HEK293 (cell line): ENCODE measurements at regions not wholly inside any gene's neighbourhood (a gene's known extent, or its start where the extent isn't known, plus 50 kb on each side); places are given as distances from the start of the nearest gene placed in this dataset.

ENCODE experiments used
- CTCF ChIA-PET: fragments of 350-600 bp; formaldehyde crosslinking; extraction: SDS; loops from one replicate; lab custom pipeline; 2021; ENCODE audit warnings: antibody characterized with exemption; lab: Yijun Ruan, JAX
- POLR2A ChIA-PET: fragments of 300-600 bp; formaldehyde crosslinking; extraction: SDS; loops from one replicate; lab custom pipeline; 2020; ENCODE audit warnings: antibody characterized with exemption, inconsistent platforms; lab: Yijun Ruan, JAX
- H3K27ac ChIP-seq: fragments of 200-500 bp; sonication (Bioruptor generic); 2 replicates; pipeline ENCODE4 v1.5.1; 2014; ENCODE audit warnings: low read depth, low read length, control low read depth, inconsistent platforms; ENCODE audit errors: extremely low read depth
- H3K36me3 ChIP-seq, 2 experiments: fragments of 200-500 bp in 1 of 2; sonication (Bioruptor generic) in 1 of 2; 1 replicate in 1 of 2; 2 replicates in 1 of 2; pipeline ENCODE4 v1.5.1; 2014 to 2017; ENCODE audit warnings: inconsistent platforms in 2 of 2, low read length in 2 of 2; ENCODE audit not compliant: control insufficient read depth in 2 of 2, insufficient read depth in 1 of 2
- H3K4me1 ChIP-seq: fragments of 200-500 bp; sonication (Bioruptor generic); 2 replicates; pipeline ENCODE4 v1.5.1; 2014; ENCODE audit warnings: mild to moderate bottlenecking, low read length, inconsistent platforms; ENCODE audit not compliant: control insufficient read depth, insufficient read depth
- H3K4me3 ChIP-seq: 2 replicates; pipeline ENCODE4 v1.5.1; 2011; ENCODE audit warnings: low read depth, mild to moderate bottlenecking, control low read depth, low read length, moderate library complexity
- H3K9me3 ChIP-seq: fragments of 200-500 bp; sonication (Bioruptor generic); 2 replicates; pipeline ENCODE4 v1.5.1; 2014; ENCODE audit warnings: low read depth, low read length, inconsistent platforms; ENCODE audit not compliant: control insufficient read depth, insufficient read depth
- CTCF ChIP-seq: fragments of 450-650 bp; formaldehyde crosslinking; IDR thresholded peaks from 2 replicates; pipeline ENCODE4 v1.5.1; 2016; ENCODE audit warnings: missing biosample characterization, missing genetic modification characterization
- IKZF3 ChIP-seq: fragments of 450-650 bp; IDR thresholded peaks from 2 replicates; pipeline ENCODE4 v1.5.0; 2018; ENCODE audit warnings: missing biosample characterization, mild to moderate bottlenecking, missing genetic modification characterization, moderate library complexity
- SCRT1 ChIP-seq: fragments of 450-650 bp; formaldehyde crosslinking; IDR thresholded peaks from 2 replicates; pipeline ENCODE4 v1.5.1; 2016; ENCODE audit warnings: missing biosample characterization, missing genetic modification characterization, borderline replicate concordance
- TCF7L2 ChIP-seq: IDR thresholded peaks from 2 replicates; pipeline ENCODE4 v1.6.1; 2011; ENCODE audit warnings: low read depth, mild to moderate bottlenecking, inconsistent platforms, low read length, moderate library complexity, borderline replicate concordance
- ZBTB44 ChIP-seq: fragments of 450-650 bp; IDR thresholded peaks from 2 replicates; pipeline ENCODE4 v1.5.1; 2018; ENCODE audit warnings: missing biosample characterization, mild to moderate bottlenecking, missing genetic modification characterization
- ZBTB49 ChIP-seq: fragments of 450-650 bp; formaldehyde crosslinking; IDR thresholded peaks from 2 replicates; pipeline ENCODE4 v1.5.1; 2016; ENCODE audit warnings: missing biosample characterization, missing genetic modification characterization, low read depth
- ZNF112 ChIP-seq: fragments of 450-650 bp; formaldehyde crosslinking; IDR thresholded peaks from 2 replicates; pipeline ENCODE4 v1.5.0; 2017; ENCODE audit warnings: missing biosample characterization, missing genetic modification characterization
- ZNF174 ChIP-seq: fragments of 450-650 bp; formaldehyde crosslinking; IDR thresholded peaks from 2 replicates; pipeline ENCODE4 v1.5.0; 2017; ENCODE audit warnings: missing biosample characterization, mild to moderate bottlenecking, missing genetic modification characterization
- ZNF211 ChIP-seq: fragments of 450-650 bp; formaldehyde crosslinking; IDR thresholded peaks from 2 replicates; pipeline ENCODE4 v1.5.1; 2016; ENCODE audit warnings: low read depth, missing biosample characterization, missing genetic modification characterization
- ZNF24 ChIP-seq: fragments of 450-650 bp; formaldehyde crosslinking; IDR thresholded peaks from 2 replicates; pipeline ENCODE4 v1.5.1; 2016; ENCODE audit warnings: missing biosample characterization, missing genetic modification characterization
- ZNF350 ChIP-seq: fragments of 450-650 bp; formaldehyde crosslinking; IDR thresholded peaks from 2 replicates; pipeline ENCODE4 v1.5.0; 2017; ENCODE audit warnings: missing biosample characterization, mild to moderate bottlenecking, missing genetic modification characterization
- ZNF48 ChIP-seq: fragments of 450-650 bp; formaldehyde crosslinking; IDR thresholded peaks from 2 replicates; pipeline ENCODE4 v1.5.1; 2016; ENCODE audit warnings: missing biosample characterization, missing genetic modification characterization
- ZNF518A ChIP-seq: fragments of 450-650 bp; formaldehyde crosslinking; conservative IDR thresholded peaks from 2 replicates; pipeline ENCODE4 v1.5.1; 2016; ENCODE audit warnings: low read depth, missing biosample characterization, missing genetic modification characterization
- ZNF548 ChIP-seq: fragments of 450-650 bp; formaldehyde crosslinking; IDR thresholded peaks from 2 replicates; pipeline ENCODE4 v1.5.1; 2016; ENCODE audit warnings: missing biosample characterization, missing genetic modification characterization
- ZNF704 ChIP-seq: fragments of 450-650 bp; formaldehyde crosslinking; IDR thresholded peaks from 2 replicates; pipeline ENCODE4 v1.5.1; 2016; ENCODE audit warnings: missing biosample characterization, missing genetic modification characterization
- ZNF768 ChIP-seq: fragments of 450-650 bp; formaldehyde crosslinking; IDR thresholded peaks from 2 replicates; pipeline ENCODE4 v1.5.1; 2018; ENCODE audit warnings: missing biosample characterization, mild to moderate bottlenecking, missing genetic modification characterization
- ZSCAN16 ChIP-seq: fragments of 450-650 bp; formaldehyde crosslinking; IDR thresholded peaks from 2 replicates; pipeline ENCODE4 v1.5.1; 2016; ENCODE audit warnings: missing biosample characterization, missing genetic modification characterization

- H3K27ac ChIP-seq, result no peak overlapping the region
- CTCF ChIA-PET, result interaction anchor here (0.6 kb wide), 2 partner anchors 14 to 115 kb away, joined by 3 to 4 read pairs; no protein-coding TSS in a partner anchor
- H3K9me3 ChIP-seq, result no peaks in the 10 kb centered on the region
- TF ChIP-seq ZNF211 (no peak), CTCF (tag by site-specific recombination) (no peak), ZBTB49 (tag by site-specific recombination) (no peak), ZNF548 (no peak), ZNF518A (no peak), TCF7L2 (no peak), ZNF24 (tag by site-specific recombination) (no peak)
- TF ChIP-seq, all 188 proteins: peak for 0
- Histone ChIP-seq H3K36me3 (no peaks in the 10 kb centered on the region), H3K4me3 (no peak overlapping the region), H3K4me1 (no peaks in the 10 kb centered on the region)
- POLR2A ChIA-PET, result no interaction called here
These were observed 255.8 kb downstream of the DLL1 start for GRCh38 chr6:170035044-170035443.

- no peaks in the 10 kb centered on the region for H3K4me1 ChIP-seq
- H3K4me3 ChIP-seq, result no peak overlapping the region
- H3K9me3 ChIP-seq, result no peaks in the 10 kb centered on the region
- no peaks in the 10 kb centered on the region for H3K36me3 ChIP-seq
- ChIA-PET CTCF (interaction anchor here (1.9 kb wide), 1 partner anchor 202 kb away, joined by 7 read pairs; no protein-coding TSS in a partner anchor), POLR2A (no interaction called here)
- no peak for TF ChIP-seq ZNF704 (tag by site-specific recombination)
- no peak for TF ChIP-seq ZNF174 (tag by site-specific recombination)
- no peak for TF ChIP-seq SCRT1 (tag by site-specific recombination)
- no peak for TF ChIP-seq ZNF48
- no peak for TF ChIP-seq ZSCAN16 (tag by site-specific recombination)
- TF ChIP-seq ZNF350, result no peak
- TF ChIP-seq ZNF768 (tag by site-specific recombination), result no peak
- no peak for TF ChIP-seq IKZF3 (tag by site-specific recombination)
- TF ChIP-seq ZNF112, result no peak
- TF ChIP-seq ZBTB44 (tag by site-specific recombination), result no peak
- H3K27ac ChIP-seq, result no peak overlapping the region
These were observed 256.6 kb downstream of the DLL1 start for GRCh38 chr6:170034294-170034693.
